GM23338 (cell line): ENCODE measurements at regions not wholly inside any gene's neighbourhood (a gene's known extent, or its start where the extent isn't known, plus 50 kb on each side); places are given as distances from the start of the nearest gene placed in this dataset.

Source experiments
- EZH2phosphoT487 ChIP-seq: fragments of 200-600 bp; sonication (generic); IDR thresholded peaks from one replicate; pipeline ENCODE4 v1.8.1; 2018; ENCODE audit warnings: antibody characterized with exemption; ENCODE audit not compliant: unreplicated experiment
- TF ChIP-seq, protein P1 (sequence below), 2 experiments: fragments of 200-600 bp in 1 of 2; sonication (generic) in 1 of 2; conservative IDR thresholded peaks; 2 replicates each; pipeline versions ENCODE4 v1.5.1 to v1.6.1; 2016 to 2017; ENCODE audit warnings: antibody characterized with exemption in 2 of 2, low read depth in 2 of 2, mild to moderate bottlenecking in 2 of 2, moderate library complexity in 1 of 2

DNA sequence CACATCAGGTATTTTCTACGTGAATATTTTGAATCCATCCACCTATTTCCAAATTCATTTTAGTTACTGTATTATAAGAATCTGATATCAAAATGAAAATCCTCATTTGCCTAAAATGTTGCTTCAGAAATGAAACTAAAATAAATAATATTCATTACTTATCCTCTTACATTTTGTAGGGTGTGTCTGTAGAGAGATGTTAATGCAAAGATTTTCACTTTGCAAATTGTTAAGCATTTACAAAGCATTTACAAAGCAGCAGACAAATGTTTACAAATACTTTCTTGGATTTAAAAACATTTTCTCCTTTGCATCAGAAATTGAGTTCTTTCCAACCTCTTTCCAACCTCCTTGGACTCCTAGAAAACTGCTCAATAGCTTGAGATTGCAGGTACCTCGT lies 360.0 kb upstream of the DCN start:
- TF ChIP-seq, protein P1, sequence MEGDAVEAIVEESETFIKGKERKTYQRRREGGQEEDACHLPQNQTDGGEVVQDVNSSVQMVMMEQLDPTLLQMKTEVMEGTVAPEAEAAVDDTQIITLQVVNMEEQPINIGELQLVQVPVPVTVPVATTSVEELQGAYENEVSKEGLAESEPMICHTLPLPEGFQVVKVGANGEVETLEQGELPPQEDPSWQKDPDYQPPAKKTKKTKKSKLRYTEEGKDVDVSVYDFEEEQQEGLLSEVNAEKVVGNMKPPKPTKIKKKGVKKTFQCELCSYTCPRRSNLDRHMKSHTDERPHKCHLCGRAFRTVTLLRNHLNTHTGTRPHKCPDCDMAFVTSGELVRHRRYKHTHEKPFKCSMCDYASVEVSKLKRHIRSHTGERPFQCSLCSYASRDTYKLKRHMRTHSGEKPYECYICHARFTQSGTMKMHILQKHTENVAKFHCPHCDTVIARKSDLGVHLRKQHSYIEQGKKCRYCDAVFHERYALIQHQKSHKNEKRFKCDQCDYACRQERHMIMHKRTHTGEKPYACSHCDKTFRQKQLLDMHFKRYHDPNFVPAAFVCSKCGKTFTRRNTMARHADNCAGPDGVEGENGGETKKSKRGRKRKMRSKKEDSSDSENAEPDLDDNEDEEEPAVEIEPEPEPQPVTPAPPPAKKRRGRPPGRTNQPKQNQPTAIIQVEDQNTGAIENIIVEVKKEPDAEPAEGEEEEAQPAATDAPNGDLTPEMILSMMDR (conservative IDR thresholded peaks at IDR 0.05; ENCODE audit: low read depth in 2 of 2) = no peak
- no peak for TF ChIP-seq EZH2phosphoT487
